A204.1 (cell line): ENCODE measurements at regions not wholly inside any gene's neighbourhood (a gene's known extent, or its start where the extent isn't known, plus 50 kb on each side); places are given as distances from the start of the nearest gene placed in this dataset.
"Not testable (repeated sequence)": the region's sequence is repeated elsewhere in the genome, so short reads cannot be mapped to it uniquely, and the experiment has no call there.

Experiments
- FAIRE-seq: peaks from 2 replicates; lab custom pipeline; 2012; peaks lifted over from hg19 to GRCh38; lab: Jason Lieb, UNC

DNA sequence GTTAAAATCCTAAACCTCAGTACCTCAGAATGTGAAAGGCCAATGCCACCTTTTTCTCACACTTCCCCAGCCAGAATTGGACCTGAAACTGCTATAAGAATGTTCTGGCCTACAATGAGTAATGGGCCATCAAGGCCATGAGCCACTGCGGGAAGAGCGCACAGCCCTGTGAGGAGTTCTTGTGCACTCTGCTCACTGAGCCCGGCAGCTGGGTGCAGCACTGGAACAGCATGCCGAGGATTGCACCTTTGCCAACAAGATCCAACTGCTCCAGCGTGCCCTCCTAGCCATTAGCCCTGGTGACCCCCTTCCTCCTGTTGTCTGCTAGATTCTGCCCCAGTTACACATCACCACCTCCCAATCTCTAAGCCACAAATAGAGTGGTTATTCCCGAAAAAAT lies 758.1 kb downstream of the PRELID2 start:
- FAIRE-seq = no peak

- no peak for FAIRE-seq
Observed at GRCh38 chr5:145076040-145076439, 759.1 kb downstream of the PRELID2 start.

DNA sequence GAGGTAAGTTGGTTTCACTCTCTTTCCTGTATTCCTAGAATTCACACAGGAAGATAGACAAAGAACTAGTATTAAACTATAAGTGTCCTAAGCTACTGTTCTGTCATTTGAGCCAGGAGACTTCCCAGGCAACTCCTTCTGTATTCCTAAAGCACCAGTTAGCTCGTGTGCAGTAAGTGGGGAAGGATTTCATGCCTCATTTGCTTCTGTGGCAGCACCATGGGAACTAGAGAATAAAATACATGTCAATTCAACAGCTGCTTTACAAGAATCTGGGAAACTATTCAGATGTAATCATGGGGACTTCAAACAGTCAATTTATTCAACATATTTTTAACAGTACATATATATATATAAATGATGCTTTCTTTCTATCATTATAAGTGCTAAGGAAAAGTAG lies 762.3 kb downstream of the PRELID2 start:
- FAIRE-seq = no peak

- no peak for FAIRE-seq
Observed at GRCh38 chr5:145068721-145069120, 766.4 kb downstream of the PRELID2 start.

GRCh38 chr5:145062280-145063062 lies 772.7 kb downstream of the PRELID2 start:
- no peak for FAIRE-seq

DNA sequence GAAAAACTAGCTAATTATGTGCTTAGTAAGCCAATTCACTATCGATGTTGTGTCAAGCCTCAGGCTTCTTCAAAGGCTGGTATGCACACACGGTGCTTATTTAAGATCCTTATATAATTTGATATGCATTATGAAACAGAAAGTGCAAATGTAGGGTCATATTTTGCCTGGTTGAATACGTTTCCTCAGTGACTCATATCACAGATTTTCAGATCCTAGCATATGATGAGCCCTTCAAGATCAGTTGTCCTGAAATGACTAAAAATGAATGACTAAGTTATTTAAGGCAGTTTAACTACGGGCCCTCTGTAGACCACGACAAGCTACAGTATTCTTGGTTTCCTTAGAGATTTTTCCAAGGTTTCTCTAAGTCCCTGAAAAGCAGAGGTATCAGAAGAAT lies 778.3 kb downstream of the PRELID2 start:
- FAIRE-seq = no peak

DNA sequence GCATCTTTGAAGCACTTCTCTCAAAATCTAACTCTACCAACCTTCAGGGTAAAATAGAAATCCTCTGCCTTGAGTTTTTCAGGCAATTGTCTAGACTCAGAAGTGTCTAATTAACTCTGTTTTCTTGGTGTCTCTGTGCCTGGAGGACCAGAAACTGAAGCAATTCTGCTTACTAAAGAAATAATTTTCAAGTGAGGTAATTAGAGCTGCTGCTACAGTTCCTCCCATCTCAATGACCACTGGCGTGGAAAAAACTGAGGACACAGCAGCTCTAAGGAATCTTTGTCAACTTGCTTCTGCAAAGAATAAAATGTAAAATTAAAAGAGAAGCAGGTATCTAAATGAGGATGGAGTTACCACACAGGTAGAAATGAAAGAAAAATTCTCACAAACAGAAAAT lies 785.0 kb downstream of the PRELID2 start:
- no peak for FAIRE-seq

GRCh38 chr5:145044970-145045369 lies 790.2 kb downstream of the PRELID2 start:
- FAIRE-seq = no peak

DNA sequence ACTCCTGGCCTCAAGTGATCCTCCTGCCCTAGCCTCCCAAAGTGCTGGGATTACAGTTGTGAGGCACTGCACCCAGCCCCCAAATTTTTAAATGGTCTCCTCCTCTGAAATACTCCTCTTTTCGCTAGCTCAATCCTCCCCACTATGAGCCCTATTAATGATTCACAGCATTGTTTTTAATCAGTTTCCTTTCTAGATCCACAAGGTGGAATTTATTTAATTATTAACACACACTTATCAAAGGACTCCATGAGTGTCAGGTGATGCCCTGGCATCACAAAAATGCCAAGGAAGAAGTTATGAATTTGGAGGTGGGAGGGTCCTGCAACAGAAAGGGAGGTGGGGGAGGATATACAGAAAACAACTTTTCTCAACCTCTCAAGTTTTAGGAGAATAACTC lies 806.5 kb downstream of the PRELID2 start:
- FAIRE-seq = no peak

GRCh38 chr5:145027286-145027685 lies 807.9 kb downstream of the PRELID2 start:
- FAIRE-seq = no peak

DNA sequence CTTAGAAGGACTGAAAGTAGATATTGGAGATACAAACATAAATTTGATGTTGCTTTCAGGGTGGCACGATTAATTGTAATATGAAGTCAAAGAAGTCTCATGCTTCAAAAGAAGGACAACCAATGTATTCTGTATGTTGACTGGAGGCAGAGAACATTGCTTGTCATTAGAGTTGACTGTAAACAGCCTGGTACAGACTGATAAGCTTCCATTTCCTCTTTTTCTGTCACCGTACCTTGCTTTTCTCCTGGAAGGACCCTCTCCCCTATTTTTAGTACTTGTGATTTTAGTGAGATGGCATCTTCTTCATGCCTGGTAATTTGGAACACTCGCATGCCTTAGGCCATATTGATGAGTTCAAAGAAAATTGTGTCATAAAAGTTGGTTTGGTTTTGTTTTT lies 809.4 kb downstream of the PRELID2 start:
- no peak for FAIRE-seq

GRCh38 chr5:145015146-145015545 lies 820.0 kb downstream of the PRELID2 start:
- FAIRE-seq = no peak

GRCh38 chr5:145014109-145014508 lies 821.0 kb downstream of the PRELID2 start:
- no peak for FAIRE-seq

DNA sequence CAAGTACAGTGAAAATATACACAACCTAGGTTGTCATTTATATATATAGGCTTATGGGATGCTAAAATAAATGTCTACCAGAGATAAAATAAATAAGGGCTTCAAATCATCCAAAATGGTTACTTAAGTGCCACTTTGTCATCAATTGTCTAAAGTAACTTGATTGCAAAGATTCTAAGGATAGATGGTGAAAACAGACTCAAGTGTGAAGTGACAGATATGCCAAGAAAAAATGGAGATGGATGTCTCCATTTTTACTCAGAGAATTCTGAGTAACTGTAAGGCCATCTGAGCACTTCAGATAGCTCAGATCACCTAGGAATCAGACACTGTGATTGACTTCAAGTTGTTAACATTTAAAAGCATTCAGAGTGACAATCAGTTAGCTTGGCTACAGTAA lies 824.3 kb downstream of the PRELID2 start:
- FAIRE-seq = no peak

- FAIRE-seq = no peak
Observed at GRCh38 chr5:145008876-145009530, 826.1 kb downstream of the PRELID2 start.

DNA sequence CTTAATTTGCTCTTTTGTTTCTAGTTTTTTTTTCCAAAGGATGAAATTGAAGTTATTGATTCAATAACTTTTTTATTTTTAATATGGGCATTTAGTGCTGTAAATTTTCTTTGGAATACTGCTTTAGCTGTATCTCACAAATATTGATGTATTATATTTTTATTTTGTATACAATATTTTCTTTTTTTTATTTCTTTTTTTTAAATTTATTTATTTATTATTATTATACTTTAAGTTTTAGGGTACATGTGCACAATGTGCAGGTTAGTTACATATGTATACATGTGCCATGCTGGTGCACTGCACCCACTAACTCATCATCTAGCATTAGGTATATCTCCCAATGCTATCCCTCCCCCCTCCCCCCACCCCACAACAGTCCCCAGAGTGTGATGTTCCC lies 823.7 kb downstream of the KCTD16 start:
- not testable (repeated sequence) for FAIRE-seq

- no peak for FAIRE-seq
Observed at GRCh38 chr5:144983101-144983500, 812.4 kb downstream of the KCTD16 start.

DNA sequence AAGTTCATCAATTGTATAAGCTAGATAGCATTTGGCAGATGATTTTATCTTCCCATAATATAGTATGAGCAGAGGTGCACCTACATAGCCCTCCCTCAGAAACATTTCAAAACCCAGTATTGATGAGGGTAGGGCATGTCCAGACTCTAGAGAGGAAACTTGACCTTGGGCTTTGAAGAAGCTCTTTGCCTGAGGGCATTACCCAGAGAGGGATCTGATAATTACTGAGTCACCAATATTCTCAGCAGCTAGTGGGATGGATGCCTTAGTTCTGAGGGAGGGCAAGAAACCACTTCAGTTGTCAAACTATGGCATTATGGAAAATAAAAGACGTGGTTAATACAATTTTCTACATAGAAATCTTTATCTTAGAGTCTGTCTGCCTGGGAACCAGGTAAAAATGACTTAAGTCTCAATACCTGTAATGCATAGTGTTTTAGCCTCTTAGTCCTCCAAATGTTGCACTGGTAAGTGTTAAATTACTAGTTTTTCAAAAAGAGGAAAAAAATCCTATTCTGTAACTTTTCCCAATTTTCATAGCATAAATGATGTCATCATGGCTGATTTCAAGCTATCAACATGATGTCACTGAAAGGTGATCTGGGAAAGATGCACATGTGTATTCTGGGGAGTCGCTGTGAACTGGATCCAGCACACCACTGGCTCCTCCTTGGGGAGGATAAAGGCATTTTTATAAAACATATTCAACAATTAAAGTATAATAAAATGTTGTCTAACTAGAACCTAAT lies 809.0 kb downstream of the KCTD16 start:
- no peak for FAIRE-seq

DNA sequence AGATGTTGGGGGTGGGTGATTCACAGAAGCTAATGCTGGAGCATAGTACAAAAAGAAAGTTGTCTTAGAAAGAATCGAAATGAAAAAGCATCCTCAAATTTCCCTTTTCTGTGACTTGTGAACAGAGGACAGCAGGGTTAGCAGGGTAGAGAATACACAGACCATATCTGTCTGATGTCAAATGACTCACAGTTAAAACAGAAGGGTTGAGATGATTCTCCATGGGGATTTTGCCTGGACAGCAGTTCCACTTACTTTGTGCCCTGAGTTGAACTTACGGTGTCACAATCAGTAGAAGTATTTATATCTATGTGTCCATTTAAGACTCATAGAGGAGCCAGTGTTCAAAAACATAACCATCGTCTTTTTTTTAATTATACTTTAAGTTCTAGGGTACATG lies 801.6 kb downstream of the KCTD16 start:
- FAIRE-seq = no peak

DNA sequence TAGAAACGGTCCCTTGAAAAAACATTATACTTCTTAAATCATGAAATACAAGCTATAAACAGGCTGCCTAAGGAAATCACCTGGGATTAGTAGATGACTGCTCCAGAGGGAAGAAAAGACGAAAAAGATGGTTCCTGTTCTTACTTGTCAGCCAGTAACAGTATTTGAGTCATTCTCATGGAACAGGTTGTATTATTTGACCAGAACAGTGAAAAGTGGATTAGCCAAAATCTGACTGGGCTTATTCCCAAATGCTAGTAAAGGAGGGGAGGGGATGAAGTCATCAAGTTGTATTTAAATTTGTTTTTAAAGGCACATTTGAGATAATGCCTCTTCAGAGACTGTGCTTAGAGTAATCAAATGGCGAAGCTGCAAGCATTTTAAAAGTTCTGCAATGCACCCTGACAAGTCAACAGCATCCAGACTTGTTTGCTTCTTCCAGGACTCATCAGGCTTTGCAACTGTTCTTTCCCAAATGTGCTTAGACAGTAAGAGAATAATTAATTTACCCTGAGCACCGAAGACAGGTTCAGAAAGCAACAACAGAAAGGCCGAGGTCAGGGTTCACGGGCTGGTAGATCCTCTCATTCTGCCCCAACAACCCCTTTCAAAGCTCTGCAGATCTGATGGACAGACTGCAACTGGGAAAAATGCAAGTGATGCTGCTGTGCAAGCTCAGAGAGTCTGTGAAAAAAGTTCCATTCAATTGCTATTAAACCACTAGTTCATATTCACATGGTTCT lies 800.6 kb downstream of the KCTD16 start:
- FAIRE-seq = no peak

- no peak for FAIRE-seq
Observed at GRCh38 chr5:144960296-144960695, 789.6 kb downstream of the KCTD16 start.

- FAIRE-seq = no peak
Observed at GRCh38 chr5:144958002-144958401, 787.3 kb downstream of the KCTD16 start.

GRCh38 chr5:144950996-144951395 lies 780.3 kb downstream of the KCTD16 start:
- FAIRE-seq = no peak
